ENCODE measurements at regions not wholly inside any gene's neighbourhood (a gene's known extent, or its start where the extent isn't known, plus 50 kb on each side); places are given as distances from the start of the nearest gene placed in this dataset.

GRCh38 chr7:20276705-20277472 is 53.8 kb upstream of the ITGB8 start:
- TF ChIP-seq EZH2 (IDR thresholded peaks at IDR 0.05) (no peak), EZH2phosphoT487 (IDR thresholded peaks at IDR 0.05) (no peak)
- TF ChIP-seq, protein P1, sequence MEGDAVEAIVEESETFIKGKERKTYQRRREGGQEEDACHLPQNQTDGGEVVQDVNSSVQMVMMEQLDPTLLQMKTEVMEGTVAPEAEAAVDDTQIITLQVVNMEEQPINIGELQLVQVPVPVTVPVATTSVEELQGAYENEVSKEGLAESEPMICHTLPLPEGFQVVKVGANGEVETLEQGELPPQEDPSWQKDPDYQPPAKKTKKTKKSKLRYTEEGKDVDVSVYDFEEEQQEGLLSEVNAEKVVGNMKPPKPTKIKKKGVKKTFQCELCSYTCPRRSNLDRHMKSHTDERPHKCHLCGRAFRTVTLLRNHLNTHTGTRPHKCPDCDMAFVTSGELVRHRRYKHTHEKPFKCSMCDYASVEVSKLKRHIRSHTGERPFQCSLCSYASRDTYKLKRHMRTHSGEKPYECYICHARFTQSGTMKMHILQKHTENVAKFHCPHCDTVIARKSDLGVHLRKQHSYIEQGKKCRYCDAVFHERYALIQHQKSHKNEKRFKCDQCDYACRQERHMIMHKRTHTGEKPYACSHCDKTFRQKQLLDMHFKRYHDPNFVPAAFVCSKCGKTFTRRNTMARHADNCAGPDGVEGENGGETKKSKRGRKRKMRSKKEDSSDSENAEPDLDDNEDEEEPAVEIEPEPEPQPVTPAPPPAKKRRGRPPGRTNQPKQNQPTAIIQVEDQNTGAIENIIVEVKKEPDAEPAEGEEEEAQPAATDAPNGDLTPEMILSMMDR (IDR thresholded peaks at IDR 0.05), result no peak
- no peaks in the 10 kb centered on the region for H3K27me3 ChIP-seq
- H3K4me1 ChIP-seq, result no peaks in the 10 kb centered on the region
- no peak overlapping the region for H3K4me3 Mint-ChIP-seq
- no peaks in the 10 kb centered on the region for H3K4me1 Mint-ChIP-seq
- no peak overlapping the region for H3K9ac ChIP-seq
- no peak overlapping the region for H3K27ac Mint-ChIP-seq
- H4K20me1 ChIP-seq (ENCODE audit: low read depth), result no peaks in the 10 kb centered on the region
- H3K36me3 Mint-ChIP-seq, result no peaks in the 10 kb centered on the region
- H3K9me3 Mint-ChIP-seq, result no peaks in the 10 kb centered on the region
- no peaks in the 10 kb centered on the region for H3K79me2 ChIP-seq (ENCODE audit: low read depth)
- no peaks in the 10 kb centered on the region for H3K9me3 ChIP-seq (ENCODE audit: low read depth)
- no peak overlapping the region for H2AFZ ChIP-seq (replicated peaks)
- H3K27ac ChIP-seq, result no peak overlapping the region
- H3K4me2 ChIP-seq, result no peak overlapping the region
- no peak for DNase-seq (ENCODE audit: low spot score)
- H3F3A ChIP-seq (ENCODE audit: low read depth), result peaks cover 27% of the 10 kb centered on the region
- no peak overlapping the region for H3K4me3 ChIP-seq
- H3K27me3 Mint-ChIP-seq (ENCODE audit: insufficient read depth, low read depth), result no peaks in the 10 kb centered on the region
- H3K36me3 ChIP-seq, result no peaks in the 10 kb centered on the region

- TF ChIP-seq EZH2phosphoT487 (IDR thresholded peaks at IDR 0.05) (no peak), EZH2 (IDR thresholded peaks at IDR 0.05) (no peak)
- TF ChIP-seq, protein P1 (IDR thresholded peaks at IDR 0.05), result no peak
- no peaks in the 10 kb centered on the region for H3K27me3 Mint-ChIP-seq (ENCODE audit: insufficient read depth, low read depth)
Measured at GRCh38 chr7:20279979-20280378, 50.7 kb upstream of the ITGB8 start.

GRCh38 chr7:20280475-20281351 is 50.0 kb upstream of the ITGB8 start:
- no peaks in the 10 kb centered on the region for H3K9me3 Mint-ChIP-seq
- Histone ChIP-seq H3K27me3 (no peaks in the 10 kb centered on the region), H3K9me3 (ENCODE audit: low read depth) (no peaks in the 10 kb centered on the region), H4K20me1 (ENCODE audit: low read depth) (no peaks in the 10 kb centered on the region), H3K36me3 (no peaks in the 10 kb centered on the region), H3K4me3 (no peak overlapping the region), H3K9ac (no peak overlapping the region), H3F3A (ENCODE audit: low read depth) (peaks cover 27% of the 10 kb centered on the region), H2AFZ (replicated peaks) (peak overlapping the region; percentile 14), H3K4me2 (no peak overlapping the region), H3K79me2 (ENCODE audit: low read depth) (no peaks in the 10 kb centered on the region), H3K27ac (no peak overlapping the region), H3K4me1 (no peaks in the 10 kb centered on the region)
- no peak for TF ChIP-seq EZH2phosphoT487 (IDR thresholded peaks at IDR 0.05)
- TF ChIP-seq EZH2 (IDR thresholded peaks at IDR 0.05), result no peak
- no peak for DNase-seq (ENCODE audit: low spot score)
- H3K36me3 Mint-ChIP-seq, result no peaks in the 10 kb centered on the region
- H3K4me1 Mint-ChIP-seq, result no peaks in the 10 kb centered on the region
- H3K27ac Mint-ChIP-seq, result no peak overlapping the region
- H3K27me3 Mint-ChIP-seq (ENCODE audit: insufficient read depth, low read depth), result no peaks in the 10 kb centered on the region
- no peak overlapping the region for H3K4me3 Mint-ChIP-seq

More at GRCh38 chr7:20279979-20280378, 50.7 kb upstream of the ITGB8 start:
- Histone ChIP-seq H3K79me2 (ENCODE audit: low read depth) (no peaks in the 10 kb centered on the region), H3K9ac (no peak overlapping the region), H4K20me1 (ENCODE audit: low read depth) (no peaks in the 10 kb centered on the region), H3K4me2 (no peak overlapping the region), H3F3A (ENCODE audit: low read depth) (peaks cover 27% of the 10 kb centered on the region), H3K4me1 (no peaks in the 10 kb centered on the region), H3K4me3 (no peak overlapping the region), H3K36me3 (no peaks in the 10 kb centered on the region), H3K27me3 (no peaks in the 10 kb centered on the region), H3K27ac (no peak overlapping the region), H2AFZ (replicated peaks) (no peak overlapping the region), H3K9me3 (ENCODE audit: low read depth) (no peaks in the 10 kb centered on the region)
- Mint-ChIP-seq H3K4me3 (no peak overlapping the region), H3K27ac (no peak overlapping the region), H3K9me3 (no peaks in the 10 kb centered on the region), H3K36me3 (no peaks in the 10 kb centered on the region), H3K4me1 (no peaks in the 10 kb centered on the region)
- no peak for DNase-seq (ENCODE audit: low spot score)

All from neural progenitor cell (in vitro differentiated cells).